GM06990 (cell line): ENCODE measurements at regions not wholly inside any gene's neighbourhood (a gene's known extent, or its start where the extent isn't known, plus 50 kb on each side); places are given as distances from the start of the nearest gene placed in this dataset.

Source experiments
- DNase-seq: peaks from one replicate; pipeline ENCODE4 v3.0.0-alpha.2; 2011; ENCODE audit not compliant: insufficient read length; ENCODE audit errors: extremely low read depth
- H3K27me3 ChIP-seq: replicated peaks from 2 replicates; pipeline ENCODE4 v1.6.0; 2011; ENCODE audit warnings: low read length; ENCODE audit not compliant: control insufficient read depth, insufficient read depth
- H3K36me3 ChIP-seq: 2 replicates; pipeline ENCODE4 v1.5.1; 2011; ENCODE audit warnings: low read length; ENCODE audit not compliant: control insufficient read depth, insufficient read depth
- H3K4me3 ChIP-seq: replicated peaks from 2 replicates; pipeline ENCODE4 v1.5.1; 2011; ENCODE audit warnings: low read depth, mild to moderate bottlenecking, control low read depth, low read length
- TF ChIP-seq, protein P1 (sequence below): IDR thresholded peaks from 2 replicates; pipeline ENCODE4 v1.5.1; 2011; ENCODE audit warnings: low read length, control low read depth, mild to moderate bottlenecking, inconsistent platforms; ENCODE audit not compliant: insufficient read depth, poor library complexity, severe bottlenecking

DNA sequence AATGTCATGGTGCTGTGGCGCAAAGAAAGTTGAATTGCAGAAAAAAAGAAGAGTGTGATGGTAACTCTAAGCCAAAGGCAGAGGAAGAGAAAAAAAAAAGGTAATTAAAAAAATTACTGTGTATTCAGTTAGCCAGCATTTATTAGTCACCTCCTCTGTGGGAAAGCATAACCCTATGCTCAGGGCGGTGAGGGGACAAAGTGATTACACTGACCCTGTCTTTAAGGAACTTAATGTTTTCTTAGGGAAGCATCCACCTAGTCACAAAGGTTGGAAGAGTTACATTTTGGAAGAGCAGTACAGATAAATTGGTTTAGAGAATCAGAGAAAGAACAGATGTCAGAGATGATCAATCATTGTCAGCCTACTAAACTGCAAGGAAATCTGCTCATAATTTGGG, 410.3 kb downstream of the CDH11 start:
- H3K4me3 ChIP-seq, result no peak overlapping the region
- H3K36me3 ChIP-seq, result no peaks in the 10 kb centered on the region
- DNase-seq, result no peak
- TF ChIP-seq, protein P1, sequence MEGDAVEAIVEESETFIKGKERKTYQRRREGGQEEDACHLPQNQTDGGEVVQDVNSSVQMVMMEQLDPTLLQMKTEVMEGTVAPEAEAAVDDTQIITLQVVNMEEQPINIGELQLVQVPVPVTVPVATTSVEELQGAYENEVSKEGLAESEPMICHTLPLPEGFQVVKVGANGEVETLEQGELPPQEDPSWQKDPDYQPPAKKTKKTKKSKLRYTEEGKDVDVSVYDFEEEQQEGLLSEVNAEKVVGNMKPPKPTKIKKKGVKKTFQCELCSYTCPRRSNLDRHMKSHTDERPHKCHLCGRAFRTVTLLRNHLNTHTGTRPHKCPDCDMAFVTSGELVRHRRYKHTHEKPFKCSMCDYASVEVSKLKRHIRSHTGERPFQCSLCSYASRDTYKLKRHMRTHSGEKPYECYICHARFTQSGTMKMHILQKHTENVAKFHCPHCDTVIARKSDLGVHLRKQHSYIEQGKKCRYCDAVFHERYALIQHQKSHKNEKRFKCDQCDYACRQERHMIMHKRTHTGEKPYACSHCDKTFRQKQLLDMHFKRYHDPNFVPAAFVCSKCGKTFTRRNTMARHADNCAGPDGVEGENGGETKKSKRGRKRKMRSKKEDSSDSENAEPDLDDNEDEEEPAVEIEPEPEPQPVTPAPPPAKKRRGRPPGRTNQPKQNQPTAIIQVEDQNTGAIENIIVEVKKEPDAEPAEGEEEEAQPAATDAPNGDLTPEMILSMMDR, result no peak
- no peaks in the 10 kb centered on the region for H3K27me3 ChIP-seq

DNA sequence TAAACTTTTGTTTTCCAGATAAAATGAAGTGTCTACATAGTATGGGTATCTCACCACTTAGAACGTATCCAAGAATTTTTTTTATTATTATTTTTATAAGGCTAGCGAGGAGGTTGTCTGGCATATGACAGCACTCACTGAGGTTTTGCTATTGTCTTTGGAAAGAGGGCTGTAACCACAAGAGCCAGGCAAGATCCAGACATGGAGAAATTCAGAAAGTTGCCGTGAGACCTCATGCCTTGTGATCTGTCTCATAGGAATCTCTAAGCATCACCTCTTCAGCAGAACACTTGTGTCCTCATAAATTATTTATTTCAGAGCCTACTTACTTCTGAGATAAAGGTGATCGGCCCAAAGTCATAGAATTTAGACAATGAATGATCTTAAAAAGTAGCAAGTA, 410.8 kb downstream of the CDH11 start:
- no peaks in the 10 kb centered on the region for H3K36me3 ChIP-seq
- TF ChIP-seq, protein P1, result no peak
- H3K27me3 ChIP-seq, result no peaks in the 10 kb centered on the region
- no peak for DNase-seq
- no peak overlapping the region for H3K4me3 ChIP-seq

DNA sequence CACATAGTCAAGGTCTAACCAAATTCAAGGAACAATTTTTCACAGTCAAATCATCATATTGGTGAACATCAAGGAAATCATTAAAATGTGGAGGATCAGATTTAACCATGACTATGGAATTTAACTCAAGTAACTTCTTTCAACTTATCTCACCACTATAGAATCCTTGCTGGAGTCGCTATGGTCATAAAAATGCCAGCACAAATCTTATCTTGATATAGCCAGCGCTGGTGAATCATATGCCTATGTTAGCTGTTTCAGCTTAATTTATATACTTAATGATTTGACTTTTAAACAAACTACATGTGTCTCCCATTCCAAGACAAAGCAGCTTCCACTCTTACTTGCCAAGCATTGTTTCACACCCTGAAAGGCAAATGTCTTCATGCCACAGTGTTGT, 416.4 kb downstream of the CDH11 start:
- no peak overlapping the region for H3K4me3 ChIP-seq
- H3K27me3 ChIP-seq, result no peaks in the 10 kb centered on the region
- no peaks in the 10 kb centered on the region for H3K36me3 ChIP-seq
- no peak for DNase-seq
- TF ChIP-seq, protein P1, result no peak

DNA sequence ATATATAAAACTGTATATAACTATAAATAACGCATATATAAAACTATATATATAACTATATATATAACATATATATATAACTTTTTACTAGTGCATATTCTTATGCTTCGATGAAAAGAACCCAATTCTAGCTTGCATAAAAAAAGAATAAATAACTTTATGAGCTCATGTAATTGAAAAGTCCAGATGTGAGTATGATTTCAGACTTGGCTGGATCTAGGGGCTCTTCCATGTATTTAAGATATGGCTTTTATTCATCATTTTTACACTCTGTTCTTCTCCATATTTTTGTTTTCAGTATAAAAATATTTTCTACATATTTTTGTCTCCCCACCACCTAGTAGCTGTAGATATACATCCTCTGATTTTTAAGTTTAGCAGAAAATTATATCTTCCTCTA, 417.5 kb downstream of the CDH11 start:
- H3K36me3 ChIP-seq, result no peaks in the 10 kb centered on the region
- H3K27me3 ChIP-seq, result no peaks in the 10 kb centered on the region
- DNase-seq, result no peak
- TF ChIP-seq, protein P1, result no peak
- no peak overlapping the region for H3K4me3 ChIP-seq

DNA sequence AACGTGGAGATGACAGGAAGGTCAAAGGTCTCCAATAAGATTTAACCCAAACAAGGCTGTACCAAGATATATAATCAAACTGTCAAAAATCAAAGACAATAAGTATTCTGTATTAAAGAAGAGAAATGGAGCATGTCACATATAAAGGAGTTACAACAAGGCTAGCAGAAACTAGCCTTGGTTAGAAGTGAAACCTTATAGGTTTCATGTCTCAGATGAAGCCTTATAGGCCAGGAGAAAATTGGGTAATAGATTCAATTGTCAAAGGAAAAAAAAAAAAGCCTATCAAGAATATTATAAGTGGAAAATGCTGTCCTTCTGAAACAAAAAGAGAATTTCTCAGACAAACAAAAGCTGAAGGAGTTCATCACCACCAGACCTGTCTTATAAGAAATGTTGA, 419.4 kb downstream of the CDH11 start:
- no peaks in the 10 kb centered on the region for H3K27me3 ChIP-seq
- no peak for DNase-seq
- TF ChIP-seq, protein P1, result no peak
- no peaks in the 10 kb centered on the region for H3K36me3 ChIP-seq
- H3K4me3 ChIP-seq, result no peak overlapping the region

DNA sequence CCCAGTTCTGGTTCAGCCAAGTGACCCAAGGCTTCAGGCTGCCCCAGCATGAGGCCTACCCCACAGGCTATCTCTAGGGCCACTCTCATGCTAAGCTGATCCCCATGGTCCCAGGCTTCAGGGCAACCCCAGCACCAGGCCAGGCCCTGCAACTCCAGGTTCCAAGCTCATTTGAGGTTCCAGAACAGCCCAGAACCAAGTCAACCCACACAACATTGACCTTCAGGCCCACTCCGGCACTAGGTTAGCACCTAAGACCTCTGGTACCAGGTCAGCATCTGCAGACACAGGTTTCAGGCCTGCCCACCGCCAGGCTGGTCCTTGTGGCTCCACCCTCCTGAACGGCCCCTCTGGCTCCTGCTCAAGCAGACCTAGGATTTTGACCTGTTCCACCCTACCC, 421.2 kb downstream of the CDH11 start:
- TF ChIP-seq, protein P1, result no peak
- DNase-seq, result no peak
- H3K36me3 ChIP-seq, result no peaks in the 10 kb centered on the region
- no peak overlapping the region for H3K4me3 ChIP-seq
- H3K27me3 ChIP-seq, result no peaks in the 10 kb centered on the region
